Tibial nerve (tissue), 4 donors: ENCODE measurements at regions not wholly inside any gene's neighbourhood (a gene's known extent, or its start where the extent isn't known, plus 50 kb on each side); places are given as distances from the start of the nearest gene placed in this dataset.
"Not testable (repeated sequence)": the region's sequence is repeated elsewhere in the genome, so short reads cannot be mapped to it uniquely, and the experiment has no call there.

Experiments
- DNase-seq, 2 donors: peaks; one replicate each; pipeline ENCODE4 v3.0.0-alpha.2; 2019; ENCODE audit warnings: low spot score in 2 of 2
- H3K27ac ChIP-seq, 4 donors: fragments of 200-600 bp; sonication (generic) in 3 of 4; one replicate each; pipeline ENCODE4 v1.5.1; 2017 to 2019; ENCODE audit warnings: mild to moderate bottlenecking in 1 of 4
- H3K27me3 ChIP-seq, 2 donors: fragments of 200-600 bp; sonication (generic) in 1 of 2; one replicate each; pipeline versions ENCODE4 v1.5.1 to v1.6.0; 2017 to 2019
- H3K36me3 ChIP-seq, 3 donors: fragments of 200-600 bp; sonication (generic); one replicate each; pipeline ENCODE4 v1.5.1; 2018 to 2019
- H3K4me1 ChIP-seq, 4 donors: fragments of 200-600 bp; sonication (generic) in 3 of 4; one replicate each; pipeline ENCODE4 v1.5.1; 2017 to 2019
- H3K4me3 ChIP-seq, 4 donors: fragments of 200-600 bp; sonication (generic) in 3 of 4; one replicate each; pipeline ENCODE4 v1.5.1; 2017 to 2019; ENCODE audit warnings: mild to moderate bottlenecking in 1 of 4, moderate library complexity in 1 of 4
- H3K9me3 ChIP-seq, 4 donors: fragments of 200-600 bp; sonication (generic) in 3 of 4; one replicate each; pipeline ENCODE4 v1.5.1; 2017 to 2019
- EP300 ChIP-seq, 2 donors: sonication (generic); formaldehyde crosslinking; IDR thresholded peaks; one replicate each; pipeline ENCODE4 v1.6.1; 2017; ENCODE audit warnings: antibody characterized with exemption in 2 of 2, mild to moderate bottlenecking in 1 of 2
- POLR2A ChIP-seq, 2 donors: fragments of 450-650 bp; IDR thresholded peaks; one replicate each; pipeline ENCODE4 v1.6.1; 2017; ENCODE audit warnings: antibody characterized with exemption in 2 of 2, mild to moderate bottlenecking in 2 of 2, moderate library complexity in 2 of 2
- WGBS, 2 donors: methylation state at CpG; one replicate each; pipeline ENCODE4 v1.1.5; 2018; 5-methylcytosine and 5-hydroxymethylcytosine counted together
- TF ChIP-seq, protein P1 (sequence below), 5 experiments: fragments of 200-600 bp in 3 of 5; fragments of 450-650 bp in 2 of 5; sonication (generic) in 3 of 5; IDR thresholded peaks; one replicate each; pipeline ENCODE4 v1.5.1; 2016 to 2019; ENCODE audit warnings: antibody characterized with exemption in 5 of 5, mild to moderate bottlenecking in 3 of 5, moderate library complexity in 2 of 5

GRCh38 chr21:27776925-27777553, 810.2 kb upstream of the ADAMTS5 start:
- no peak overlapping the region for H3K4me3 ChIP-seq
- no peaks in the 10 kb centered on the region for H3K36me3 ChIP-seq
- no peak for DNase-seq
- TF ChIP-seq, protein P1, sequence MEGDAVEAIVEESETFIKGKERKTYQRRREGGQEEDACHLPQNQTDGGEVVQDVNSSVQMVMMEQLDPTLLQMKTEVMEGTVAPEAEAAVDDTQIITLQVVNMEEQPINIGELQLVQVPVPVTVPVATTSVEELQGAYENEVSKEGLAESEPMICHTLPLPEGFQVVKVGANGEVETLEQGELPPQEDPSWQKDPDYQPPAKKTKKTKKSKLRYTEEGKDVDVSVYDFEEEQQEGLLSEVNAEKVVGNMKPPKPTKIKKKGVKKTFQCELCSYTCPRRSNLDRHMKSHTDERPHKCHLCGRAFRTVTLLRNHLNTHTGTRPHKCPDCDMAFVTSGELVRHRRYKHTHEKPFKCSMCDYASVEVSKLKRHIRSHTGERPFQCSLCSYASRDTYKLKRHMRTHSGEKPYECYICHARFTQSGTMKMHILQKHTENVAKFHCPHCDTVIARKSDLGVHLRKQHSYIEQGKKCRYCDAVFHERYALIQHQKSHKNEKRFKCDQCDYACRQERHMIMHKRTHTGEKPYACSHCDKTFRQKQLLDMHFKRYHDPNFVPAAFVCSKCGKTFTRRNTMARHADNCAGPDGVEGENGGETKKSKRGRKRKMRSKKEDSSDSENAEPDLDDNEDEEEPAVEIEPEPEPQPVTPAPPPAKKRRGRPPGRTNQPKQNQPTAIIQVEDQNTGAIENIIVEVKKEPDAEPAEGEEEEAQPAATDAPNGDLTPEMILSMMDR (IDR thresholded peaks at IDR 0.05), result no peak
- TF ChIP-seq EP300 (IDR thresholded peaks at IDR 0.05) (no peak), POLR2A (IDR thresholded peaks at IDR 0.05) (no peak)
- 16 to 28% methylated on average over 5 to 7 of the region's 9 CpGs for WGBS, 2 donors
- no peaks in the 10 kb centered on the region for H3K27me3 ChIP-seq
- H3K9me3 ChIP-seq, result no peaks in the 10 kb centered on the region
- no peak overlapping the region for H3K27ac ChIP-seq
- peaks cover 0 to 12% (median 4%) of the 10 kb centered on the region in 4 donors for H3K4me1 ChIP-seq

GRCh38 chr21:27772816-27773215, 805.9 kb upstream of the ADAMTS5 start:
- no peaks in the 10 kb centered on the region for H3K27me3 ChIP-seq
- no peak overlapping the region for H3K4me3 ChIP-seq
- peaks cover 0 to 12% (median 4%) of the 10 kb centered on the region in 4 donors for H3K4me1 ChIP-seq
- no peaks in the 10 kb centered on the region for H3K36me3 ChIP-seq
- TF ChIP-seq, protein P1 (IDR thresholded peaks at IDR 0.05), result no peak
- DNase-seq, result no peak
- no peaks in the 10 kb centered on the region for H3K9me3 ChIP-seq
- H3K27ac ChIP-seq, result no peak overlapping the region

DNA sequence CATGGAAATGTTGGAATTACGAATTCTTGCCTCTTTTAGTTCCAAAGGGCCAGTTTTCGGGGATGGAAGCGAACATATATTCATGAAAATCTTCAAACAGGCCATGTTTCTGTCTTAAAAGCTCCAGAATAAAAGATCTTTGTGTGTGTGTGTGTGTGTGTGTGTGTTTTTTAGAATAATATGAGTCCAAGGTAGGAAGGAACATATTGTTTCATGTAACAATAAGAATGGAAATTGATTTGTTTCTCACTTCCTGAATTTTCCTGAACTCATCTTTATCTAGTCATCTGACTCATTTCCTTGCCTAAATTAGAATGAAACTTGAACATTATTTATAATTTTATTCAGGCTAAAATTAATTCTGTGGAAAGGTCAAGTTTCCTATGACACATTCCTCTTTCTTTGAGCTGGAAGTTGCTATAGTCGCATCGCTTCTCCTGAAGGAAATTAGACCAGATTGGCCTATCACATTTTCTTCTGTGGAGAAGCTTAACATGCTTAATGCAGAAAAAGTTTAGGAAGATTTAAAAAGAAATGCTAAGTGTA, 805.1 kb upstream of the ADAMTS5 start:
- WGBS, 2 donors, result 81 to 84% methylated on average over 5 of the region's 5 CpGs
- TF ChIP-seq, protein P1 (IDR thresholded peaks at IDR 0.05), result no peak
- TF ChIP-seq POLR2A (IDR thresholded peaks at IDR 0.05), result no peak
- no peak for TF ChIP-seq EP300 (IDR thresholded peaks at IDR 0.05)
- H3K36me3 ChIP-seq, result no peaks in the 10 kb centered on the region
- DNase-seq, result no peak
- H3K4me3 ChIP-seq, result no peak overlapping the region
- no peaks in the 10 kb centered on the region for H3K9me3 ChIP-seq
- no peak overlapping the region for H3K27ac ChIP-seq
- no peaks in the 10 kb centered on the region for H3K27me3 ChIP-seq
- H3K4me1 ChIP-seq, result peaks cover 0 to 9% (median 4%) of the 10 kb centered on the region in 4 donors

GRCh38 chr21:27769763-27770162, 802.9 kb upstream of the ADAMTS5 start:
- no peaks in the 10 kb centered on the region for H3K27me3 ChIP-seq
- no peaks in the 10 kb centered on the region for H3K9me3 ChIP-seq
- H3K4me1 ChIP-seq, result peaks cover 0 to 7% (median 3%) of the 10 kb centered on the region in 4 donors
- no peaks in the 10 kb centered on the region for H3K36me3 ChIP-seq
- DNase-seq, result no peak
- no peak overlapping the region for H3K4me3 ChIP-seq
- TF ChIP-seq POLR2A (IDR thresholded peaks at IDR 0.05) (no peak), EP300 (IDR thresholded peaks at IDR 0.05) (no peak)
- TF ChIP-seq, protein P1 (IDR thresholded peaks at IDR 0.05), result no peak
- WGBS, 2 donors, result 87 to 92% methylated on average over 2 of the region's 2 CpGs
- H3K27ac ChIP-seq, result no peak overlapping the region

GRCh38 chr21:27768046-27768637, 801.3 kb upstream of the ADAMTS5 start:
- DNase-seq, H3K4me1 ChIP-seq, H3K27ac ChIP-seq, H3K9me3 ChIP-seq, H3K27me3 ChIP-seq, H3K4me3 ChIP-seq, H3K36me3 ChIP-seq: not testable (repeated sequence)
- 91 to 93% methylated on average over 5 of the region's 5 CpGs for WGBS, 2 donors
